Stomach (tissue), 8 donors: ENCODE measurements at regions not wholly inside any gene's neighbourhood (a gene's known extent, or its start where the extent isn't known, plus 50 kb on each side); places are given as distances from the start of the nearest gene placed in this dataset.
"Not testable (repeated sequence)": the region's sequence is repeated elsewhere in the genome, so short reads cannot be mapped to it uniquely, and the experiment has no call there.

Experiments used
- DNase-seq, 2 donors: peaks; one replicate each; pipeline versions ENCODE4 v3.0.0 to v3.0.0-alpha.2; 2013 to 2019
- H3K27ac ChIP-seq, 5 donors: fragments of 200-600 bp in 4 of 5; sonication (generic) in 4 of 5; one replicate each; pipeline ENCODE4 v1.5.1; 2013 to 2019; ENCODE audit warnings: mild to moderate bottlenecking in 1 of 5, moderate library complexity in 1 of 5
- H3K27me3 ChIP-seq, 3 donors: fragments of 200-600 bp; sonication (generic); one replicate each; pipeline ENCODE4 v1.5.1; 2017 to 2019; ENCODE audit warnings: mixed run types in 1 of 3
- H3K36me3 ChIP-seq, 4 donors: fragments of 200-600 bp; sonication (generic); 1 replicate in 3 of 4; 2 replicates in 1 of 4; pipeline ENCODE4 v1.5.1; 2016 to 2019
- H3K4me1 ChIP-seq, 4 donors: fragments of 200-600 bp; sonication (generic); one replicate each; pipeline ENCODE4 v1.5.1; 2016 to 2019
- H3K4me3 ChIP-seq, 4 donors: fragments of 200-600 bp; sonication (generic) in 3 of 4; one replicate each; pipeline ENCODE4 v1.5.1; 2016 to 2019; ENCODE audit warnings: mild to moderate bottlenecking in 1 of 4
- H3K9me3 ChIP-seq, 4 donors: fragments of 200-600 bp; sonication (generic); one replicate each; pipeline ENCODE4 v1.5.1; 2016 to 2019
- CTCF ChIP-seq, 7 experiments: fragments of 450-650 bp in 4 of 7; fragments of 200-600 bp in 3 of 7; sonication (generic) in 3 of 7; IDR thresholded peaks; one replicate each; pipeline ENCODE4 v1.5.1; 2016 to 2019; ENCODE audit warnings: antibody characterized with exemption in 7 of 7, control low read depth in 2 of 7, mild to moderate bottlenecking in 1 of 7
- EP300 ChIP-seq: sonication (generic); formaldehyde crosslinking; IDR thresholded peaks from one replicate; pipeline ENCODE4 v1.6.1; 2017; ENCODE audit warnings: antibody characterized with exemption
- POLR2A ChIP-seq, 4 donors: fragments of 450-650 bp; IDR thresholded peaks; one replicate each; pipeline ENCODE4 v1.6.1; 2016; ENCODE audit warnings: antibody characterized with exemption in 4 of 4, control low read depth in 2 of 4, mild to moderate bottlenecking in 1 of 4, moderate library complexity in 1 of 4
- POLR2AphosphoS5 ChIP-seq, 3 donors: sonication (generic); formaldehyde crosslinking; IDR thresholded peaks; one replicate each; pipeline ENCODE4 v1.6.1; 2016; ENCODE audit warnings: antibody characterized with exemption in 3 of 3
- WGBS, 5 donors: extraction: QIAGEN DNeasy Blood & Tissue Kit in 3 of 5; methylation state at CpG; one replicate each; pipeline versions ENCODE4 v1.1.5 to v1.1.7; 2013 to 2018; 5-methylcytosine and 5-hydroxymethylcytosine counted together
- intact Hi-C: fragments of 100-400 bp; cut with DNase I; formaldehyde crosslinking; loops from one replicate; pipeline ENCODE4 v1.15.1; 2023; ENCODE audit warnings: low total_unique reads
- donor health status: healthy with polysubstance abuse.
- donor health status: Bipolar disorder and iron deficiency.
- donor health status: healthy.

GRCh38 chr12:107207931-107208525, 114.7 kb upstream of the CRY1 start:
- TF ChIP-seq EP300, result no peak
- TF ChIP-seq POLR2A (IDR thresholded peaks at IDR 0.05), result no peak
- no peak for TF ChIP-seq CTCF (IDR thresholded peaks at IDR 0.05)
- TF ChIP-seq POLR2AphosphoS5 (IDR thresholded peaks at IDR 0.05), result no peak
- H3K27ac ChIP-seq, result no peak overlapping the region
- H3K9me3 ChIP-seq, result peaks cover 0 to 12% (median 2%) of the 10 kb centered on the region in 4 donors
- H3K36me3 ChIP-seq, result no peaks in the 10 kb centered on the region
- no peaks in the 10 kb centered on the region for H3K4me1 ChIP-seq
- no peaks in the 10 kb centered on the region for H3K27me3 ChIP-seq
- WGBS, 5 donors, result 78 to 91% (median 86%) methylated on average over 4 of the region's 4 CpGs
- H3K4me3 ChIP-seq, result no peak overlapping the region
- no peak for DNase-seq
- intact Hi-C loops, result no loop called here

GRCh38 chr12:107209700-107210099, 116.4 kb upstream of the CRY1 start:
- intact Hi-C loops, DNase-seq, H3K27me3 ChIP-seq, H3K4me1 ChIP-seq, H3K27ac ChIP-seq, H3K4me3 ChIP-seq, H3K36me3 ChIP-seq: not testable (repeated sequence)
- H3K9me3 ChIP-seq, result peaks cover 0 to 12% (median 2%) of the 10 kb centered on the region in 4 donors
- 81 to 88% (median 84%) methylated on average over 7 of the region's 7 CpGs for whole genome bisulfite sequencing, 5 donors

GRCh38 chr12:107214373-107214773, 121.0 kb upstream of the CRY1 start:
- H3K27me3 ChIP-seq, DNase-seq, intact Hi-C loops, H3K36me3 ChIP-seq, H3K27ac ChIP-seq, H3K4me3 ChIP-seq, H3K4me1 ChIP-seq: not testable (repeated sequence)
- peaks cover 0 to 21% (median 5%) of the 10 kb centered on the region in 4 donors for H3K9me3 ChIP-seq
- 50 to 73% (median 60%) methylated on average over 3 of the region's 3 CpGs for WGBS, 5 donors

GRCh38 chr12:107216411-107216810, 123.1 kb upstream of the CRY1 start:
- H3K27me3 ChIP-seq, result peaks cover 0 to 21% (median 0%) of the 10 kb centered on the region in 3 donors
- intact Hi-C loops, H3K36me3 ChIP-seq, H3K27ac ChIP-seq, H3K9me3 ChIP-seq, H3K4me1 ChIP-seq, H3K4me3 ChIP-seq: not testable (repeated sequence)
- DNase-seq, result peak in 1 of 2 donors; percentile 18
- WGBS, 5 donors, result 48 to 73% (median 66%) methylated on average over 7 of the region's 7 CpGs

GRCh38 chr12:107219301-107219700, 126.0 kb upstream of the CRY1 start:
- peaks cover 0 to 9% (median 4%) of the 10 kb centered on the region in 4 donors for H3K9me3 ChIP-seq
- no peak for DNase-seq
- WGBS, 5 donors, result 84 to 92% (median 89%) methylated on average over 3 of the region's 3 CpGs
- peaks cover 0 to 36% (median under 1%) of the 10 kb centered on the region in 3 donors for H3K27me3 ChIP-seq
- H3K36me3 ChIP-seq, result no peaks in the 10 kb centered on the region
- intact Hi-C loops, result no loop called here
- TF ChIP-seq POLR2A (IDR thresholded peaks at IDR 0.05) (no peak), POLR2AphosphoS5 (IDR thresholded peaks at IDR 0.05) (no peak), EP300 (no peak), CTCF (IDR thresholded peaks at IDR 0.05) (no peak)
- no peaks in the 10 kb centered on the region for H3K4me1 ChIP-seq
- H3K4me3 ChIP-seq, result no peak overlapping the region
- no peak overlapping the region for H3K27ac ChIP-seq

GRCh38 chr12:107221913-107222312, 128.6 kb upstream of the CRY1 start:
- Histone ChIP-seq H3K27me3 (peaks cover 0 to 50% (median 5%) of the 10 kb centered on the region in 3 donors), H3K27ac (no peak overlapping the region), H3K36me3 (no peaks in the 10 kb centered on the region), H3K9me3 (peaks cover 0 to 8% (median 4%) of the 10 kb centered on the region in 4 donors), H3K4me1 (no peaks in the 10 kb centered on the region), H3K4me3 (no peak overlapping the region)
- intact Hi-C loops, result no loop called here
- TF ChIP-seq EP300 (no peak), CTCF (IDR thresholded peaks at IDR 0.05) (no peak)
- no peak for DNase-seq
